Immature natural killer cell (primary cell): ENCODE measurements at regions not wholly inside any gene's neighbourhood (a gene's known extent, or its start where the extent isn't known, plus 50 kb on each side); places are given as distances from the start of the nearest gene placed in this dataset.

Experiments used
- DNase-seq, 3 donors: peaks; one replicate each; pipeline ENCODE4 v3.0.0; 2022; ENCODE audit warnings: mixed read lengths in 1 of 3
- H3K27ac Mint-ChIP-seq, 6 donors: one replicate each; pipeline ENCODE4 v1.8.0; 2020; ENCODE audit warnings: mixed read lengths in 6 of 6, mild to moderate bottlenecking in 5 of 6, inconsistent platforms in 4 of 6, moderate library complexity in 3 of 6
- H3K27me3 Mint-ChIP-seq, 3 donors: one replicate each; pipeline ENCODE4 v1.8.0; 2020 to 2021; ENCODE audit warnings: low read depth in 3 of 3, mild to moderate bottlenecking in 3 of 3, mixed read lengths in 3 of 3, moderate library complexity in 3 of 3, inconsistent platforms in 1 of 3
- H3K36me3 Mint-ChIP-seq, 3 donors: one replicate each; pipeline ENCODE4 v1.8.0; 2020; ENCODE audit warnings: mixed read lengths in 3 of 3, inconsistent platforms in 2 of 3, mild to moderate bottlenecking in 2 of 3
- H3K4me1 Mint-ChIP-seq, 2 donors: one replicate each; pipeline ENCODE4 v1.8.0; 2020; ENCODE audit warnings: inconsistent platforms in 2 of 2, mild to moderate bottlenecking in 2 of 2, mixed read lengths in 2 of 2, moderate library complexity in 1 of 2
- H3K4me3 Mint-ChIP-seq, 5 donors: one replicate each; pipeline ENCODE4 v1.8.0; 2020; ENCODE audit warnings: mild to moderate bottlenecking in 5 of 5, mixed read lengths in 5 of 5, inconsistent platforms in 3 of 5, moderate library complexity in 3 of 5
- H3K9me3 Mint-ChIP-seq, 6 donors: one replicate each; pipeline ENCODE4 v1.8.0; 2020; ENCODE audit warnings: mild to moderate bottlenecking in 6 of 6, mixed read lengths in 6 of 6, inconsistent platforms in 4 of 6, moderate library complexity in 3 of 6

DNA sequence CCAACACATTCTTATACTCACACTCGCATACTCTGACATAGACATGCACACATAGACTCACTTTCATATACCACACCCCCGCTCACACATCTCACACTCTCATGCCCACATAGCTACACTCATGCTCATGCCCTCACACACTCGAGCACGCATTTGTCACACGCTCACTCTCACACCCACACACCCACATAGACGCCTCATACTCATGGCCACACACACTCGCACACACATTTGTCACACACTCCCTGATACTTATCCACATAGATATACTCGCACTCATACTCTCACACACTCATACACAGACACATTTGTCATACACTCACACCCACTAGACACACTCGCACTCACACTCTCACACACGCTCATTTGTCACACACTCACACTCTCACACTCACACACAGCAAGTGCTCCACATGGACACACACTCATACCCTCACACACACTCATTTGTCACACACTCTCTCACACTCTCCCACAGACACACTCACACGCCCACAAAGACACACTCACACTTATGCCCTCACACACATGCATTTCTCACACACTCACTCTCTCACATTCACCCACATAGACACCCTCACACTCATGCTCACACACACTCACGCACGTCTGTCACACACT, 50.9 kb downstream of the TNP1 start:
- no peak for DNase-seq
- H3K9me3 Mint-ChIP-seq, result no peaks in the 10 kb centered on the region
- no peak overlapping the region for H3K27ac Mint-ChIP-seq
- H3K4me1 Mint-ChIP-seq, result no peaks in the 10 kb centered on the region
- H3K4me3 Mint-ChIP-seq, result no peak overlapping the region
- H3K36me3 Mint-ChIP-seq, result no peaks in the 10 kb centered on the region
- peaks cover 0 to 2% (median 1%) of the 10 kb centered on the region in 3 donors for H3K27me3 Mint-ChIP-seq

DNA sequence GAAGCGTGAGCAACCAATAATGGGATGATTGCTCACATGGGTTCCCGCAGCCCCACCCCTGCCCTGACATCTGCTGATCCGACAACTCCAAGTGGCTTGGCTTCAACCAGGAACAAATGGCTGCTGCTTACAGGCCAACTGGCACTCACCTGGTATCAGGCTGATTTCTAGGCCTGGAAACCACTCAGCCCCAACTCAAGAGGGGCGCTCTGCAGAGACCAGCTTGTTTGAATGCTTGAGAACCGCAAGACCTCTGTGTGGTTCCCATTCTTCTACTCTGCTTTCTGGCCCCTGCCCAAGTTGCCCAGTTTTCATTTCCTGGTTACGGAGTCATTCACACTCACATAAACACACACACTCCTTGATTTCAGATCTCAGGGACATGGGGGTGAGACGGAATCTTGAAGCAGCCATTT, 52.0 kb downstream of the TNP1 start:
- no peaks in the 10 kb centered on the region for H3K9me3 Mint-ChIP-seq
- H3K36me3 Mint-ChIP-seq, result no peaks in the 10 kb centered on the region
- no peaks in the 10 kb centered on the region for H3K4me1 Mint-ChIP-seq
- no peak for DNase-seq
- no peak overlapping the region for H3K4me3 Mint-ChIP-seq
- no peak overlapping the region for H3K27ac Mint-ChIP-seq
- H3K27me3 Mint-ChIP-seq, result peaks cover 0 to 2% (median 1%) of the 10 kb centered on the region in 3 donors

- H3K4me3 Mint-ChIP-seq, result no peak overlapping the region
- peaks cover 0 to 4% (median under 1%) of the 10 kb centered on the region in 3 donors for H3K27me3 Mint-ChIP-seq
- no peak for DNase-seq
- H3K27ac Mint-ChIP-seq, result no peak overlapping the region
- no peaks in the 10 kb centered on the region for H3K4me1 Mint-ChIP-seq
- no peaks in the 10 kb centered on the region for H3K36me3 Mint-ChIP-seq
- no peaks in the 10 kb centered on the region for H3K9me3 Mint-ChIP-seq
Observed at GRCh38 chr2:216804357-216805350, 55.2 kb downstream of the TNP1 start.

DNA sequence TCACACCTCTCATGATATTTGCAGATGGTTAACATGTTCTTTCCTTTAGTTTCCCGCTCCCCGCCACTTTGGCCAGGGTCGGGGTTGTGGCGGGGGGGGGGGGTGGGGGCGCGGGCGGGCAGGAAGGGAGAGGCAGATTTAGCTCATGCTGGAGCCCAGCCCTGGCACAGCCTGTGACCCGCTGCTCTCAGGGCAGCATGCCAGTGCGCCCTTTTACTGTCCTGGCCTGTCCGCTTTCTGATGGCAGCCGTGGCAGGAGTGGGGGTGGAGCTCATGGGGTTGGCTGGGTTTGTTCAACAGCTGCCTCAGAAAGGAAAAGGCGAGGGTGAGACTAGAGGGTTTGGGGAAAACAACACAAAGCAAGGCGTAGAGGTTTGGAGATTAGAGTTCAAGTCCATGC, 56.1 kb downstream of the TNP1 start:
- Mint-ChIP-seq H3K36me3 (no peaks in the 10 kb centered on the region), H3K27ac (no peak overlapping the region)

GRCh38 chr2:216802516-216803215, 57.2 kb downstream of the TNP1 start:
- Mint-ChIP-seq H3K4me1 (no peaks in the 10 kb centered on the region), H3K27me3 (peaks cover 0 to 4% (median 4%) of the 10 kb centered on the region in 3 donors), H3K9me3 (no peaks in the 10 kb centered on the region), H3K4me3 (no peak overlapping the region), H3K36me3 (no peaks in the 10 kb centered on the region), H3K27ac (no peak overlapping the region)
- DNase-seq, result no peak

More for the DNA sequence above, 56.1 kb downstream of the TNP1 start:
- no peaks in the 10 kb centered on the region for H3K4me1 Mint-ChIP-seq
- no peaks in the 10 kb centered on the region for H3K9me3 Mint-ChIP-seq
- no peak overlapping the region for H3K4me3 Mint-ChIP-seq
- no peak for DNase-seq
- H3K27me3 Mint-ChIP-seq, result peaks cover 0 to 4% (median 2%) of the 10 kb centered on the region in 3 donors

- DNase-seq, result no peak
- H3K27me3 Mint-ChIP-seq, result peaks cover 0 to 5% (median 4%) of the 10 kb centered on the region in 3 donors
Observed at GRCh38 chr2:216800836-216801235, 59.0 kb downstream of the TNP1 start.

DNA sequence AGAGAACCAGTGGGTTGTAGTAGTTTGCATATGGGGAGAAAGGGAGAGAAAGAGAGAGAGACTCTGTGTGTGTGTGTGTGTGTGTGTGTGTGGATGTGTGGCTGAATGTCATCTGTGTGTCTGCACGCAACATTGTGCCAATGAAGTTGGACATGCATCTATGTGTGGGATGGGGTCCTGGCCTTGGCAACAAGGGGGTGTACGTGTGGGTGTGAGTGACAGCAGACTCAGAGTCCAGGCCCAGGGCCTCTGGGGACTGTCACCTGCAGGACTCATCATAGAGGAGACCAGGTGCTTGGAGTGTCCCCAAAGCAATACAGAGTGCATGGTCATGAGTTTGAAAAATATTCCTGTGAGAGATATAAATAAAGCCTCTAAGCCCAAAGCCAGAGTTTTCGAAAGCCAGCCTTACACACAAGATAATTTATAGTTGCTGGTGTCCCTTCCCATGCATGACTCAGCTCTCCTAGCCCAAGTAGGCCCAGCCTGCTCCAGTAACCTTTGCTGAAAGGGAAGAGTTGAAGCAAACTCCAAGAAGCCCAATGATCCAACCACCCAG, 59.9 kb downstream of the TNP1 start:
- no peaks in the 10 kb centered on the region for H3K4me1 Mint-ChIP-seq
- no peak overlapping the region for H3K4me3 Mint-ChIP-seq
- no peaks in the 10 kb centered on the region for H3K9me3 Mint-ChIP-seq
- H3K27ac Mint-ChIP-seq, result no peak overlapping the region
- H3K36me3 Mint-ChIP-seq, result no peaks in the 10 kb centered on the region
- no peak for DNase-seq
- H3K27me3 Mint-ChIP-seq, result peaks cover 0 to 5% (median 4%) of the 10 kb centered on the region in 3 donors

More at GRCh38 chr2:216800836-216801235, 59.0 kb downstream of the TNP1 start:
- no peaks in the 10 kb centered on the region for H3K4me1 Mint-ChIP-seq
- no peak overlapping the region for H3K4me3 Mint-ChIP-seq
- no peaks in the 10 kb centered on the region for H3K9me3 Mint-ChIP-seq
- no peaks in the 10 kb centered on the region for H3K36me3 Mint-ChIP-seq
- H3K27ac Mint-ChIP-seq, result no peak overlapping the region

- H3K4me3 Mint-ChIP-seq, result no peak overlapping the region
- no peak overlapping the region for H3K27ac Mint-ChIP-seq
- no peaks in the 10 kb centered on the region for H3K36me3 Mint-ChIP-seq
- no peak for DNase-seq
- H3K27me3 Mint-ChIP-seq, result peaks cover 0 to 7% (median 0%) of the 10 kb centered on the region in 3 donors
- no peaks in the 10 kb centered on the region for H3K9me3 Mint-ChIP-seq
- no peaks in the 10 kb centered on the region for H3K4me1 Mint-ChIP-seq
Observed at GRCh38 chr2:216796115-216796840, 63.6 kb downstream of the TNP1 start.

- Mint-ChIP-seq H3K4me1 (no peaks in the 10 kb centered on the region), H3K36me3 (no peaks in the 10 kb centered on the region), H3K4me3 (no peak overlapping the region), H3K9me3 (no peaks in the 10 kb centered on the region), H3K27ac (no peak overlapping the region), H3K27me3 (peaks cover 1 to 6% (median 2%) of the 10 kb centered on the region in 3 donors)
- DNase-seq, result no peak
Observed at GRCh38 chr2:216793386-216793785, 66.5 kb downstream of the TNP1 start.

- Mint-ChIP-seq H3K4me3 (no peak overlapping the region), H3K27ac (no peak overlapping the region), H3K27me3 (peaks cover 1 to 2% (median 2%) of the 10 kb centered on the region in 3 donors), H3K9me3 (no peaks in the 10 kb centered on the region), H3K36me3 (no peaks in the 10 kb centered on the region), H3K4me1 (no peaks in the 10 kb centered on the region)
- no peak for DNase-seq
Observed at GRCh38 chr2:216792222-216793021, 67.4 kb downstream of the TNP1 start.

DNA sequence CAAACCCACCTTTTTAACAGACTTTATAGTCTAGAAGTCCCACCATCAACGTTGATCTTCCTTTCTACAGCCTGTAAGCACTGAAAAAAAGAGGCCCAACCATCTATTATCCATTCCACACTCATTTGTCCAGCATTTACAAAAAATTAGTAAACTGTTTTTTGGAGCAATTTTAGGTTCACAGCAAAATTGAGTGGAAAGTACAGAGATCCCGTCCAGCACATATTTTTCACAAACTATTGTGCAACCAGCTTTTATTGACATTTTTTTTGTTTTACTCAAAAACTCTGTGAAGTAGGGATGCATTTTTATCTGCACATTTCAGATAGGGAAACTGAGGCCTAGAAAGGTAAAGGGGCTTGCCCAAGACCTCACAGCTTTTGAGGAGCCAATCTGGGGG, 68.6 kb downstream of the TNP1 start:
- Mint-ChIP-seq H3K27me3 (peaks cover 1 to 2% (median 2%) of the 10 kb centered on the region in 3 donors), H3K9me3 (no peaks in the 10 kb centered on the region), H3K4me1 (no peaks in the 10 kb centered on the region), H3K36me3 (no peaks in the 10 kb centered on the region), H3K4me3 (no peak overlapping the region), H3K27ac (no peak overlapping the region)
- no peak for DNase-seq

GRCh38 chr2:216789081-216789480, 70.8 kb downstream of the TNP1 start:
- no peak overlapping the region for H3K4me3 Mint-ChIP-seq
- no peaks in the 10 kb centered on the region for H3K9me3 Mint-ChIP-seq
- H3K27ac Mint-ChIP-seq, result no peak overlapping the region
- DNase-seq, result no peak
- peaks cover 2 to 9% (median 4%) of the 10 kb centered on the region in 3 donors for H3K27me3 Mint-ChIP-seq
- H3K36me3 Mint-ChIP-seq, result no peaks in the 10 kb centered on the region
- no peaks in the 10 kb centered on the region for H3K4me1 Mint-ChIP-seq
